Spleen (tissue), 11 donors: ENCODE measurements at regions not wholly inside any gene's neighbourhood (a gene's known extent, or its start where the extent isn't known, plus 50 kb on each side); places are given as distances from the start of the nearest gene placed in this dataset.

ENCODE experiments used
- DNase-seq: peaks from one replicate; pipeline ENCODE4 v3.0.0-alpha.2; 2020
- H3K27ac ChIP-seq, 8 donors: fragments of 200-600 bp; sonication (generic) in 7 of 8; 1 replicate in 4 of 8; 2 replicates in 4 of 8; pipeline versions ENCODE4 v1.5.0 to v1.8.0; 2016 to 2021; ENCODE audit warnings: inconsistent platforms in 4 of 8, mild to moderate bottlenecking in 4 of 8, moderate library complexity in 1 of 8
- H3K27me3 ChIP-seq, 7 donors: fragments of 200-600 bp; sonication (generic) in 6 of 7; replicated peaks in 1 of 7; 1 replicate in 4 of 7; 2 replicates in 3 of 7; pipeline versions ENCODE4 v1.5.0 to v1.8.0; 2016 to 2021; ENCODE audit warnings: inconsistent platforms in 3 of 7, mild to moderate bottlenecking in 1 of 7
- H3K36me3 ChIP-seq, 6 donors: fragments of 200-600 bp; sonication (generic) in 5 of 6; 1 replicate in 4 of 6; 2 replicates in 2 of 6; pipeline versions ENCODE4 v1.5.0 to v1.8.0; 2016 to 2021; ENCODE audit warnings: inconsistent platforms in 2 of 6
- H3K4me1 ChIP-seq, 6 donors: fragments of 200-600 bp; sonication (generic) in 5 of 6; 1 replicate in 3 of 6; 2 replicates in 3 of 6; pipeline versions ENCODE4 v1.5.0 to v1.8.0; 2016 to 2021; ENCODE audit warnings: inconsistent platforms in 3 of 6
- H3K4me3 ChIP-seq, 8 donors: fragments of 200-600 bp; sonication (generic) in 7 of 8; 1 replicate in 4 of 8; 2 replicates in 4 of 8; pipeline versions ENCODE4 v1.5.0 to v1.8.0; 2016 to 2021; ENCODE audit warnings: inconsistent platforms in 4 of 8, mild to moderate bottlenecking in 4 of 8, moderate library complexity in 2 of 8
- H3K9me3 ChIP-seq, 8 donors: fragments of 200-600 bp; sonication (generic) in 7 of 8; 1 replicate in 4 of 8; 2 replicates in 4 of 8; pipeline versions ENCODE4 v1.5.0 to v1.8.0; 2016 to 2021; ENCODE audit warnings: inconsistent platforms in 4 of 8
- CTCF ChIP-seq, 11 experiments: fragments of 200-600 bp in 7 of 11; fragments of 450-650 bp in 4 of 11; sonication (generic) in 4 of 11; IDR thresholded peaks in 8 of 11; conservative IDR thresholded peaks in 3 of 11; 1 replicate in 7 of 11; 2 replicates in 4 of 11; pipeline versions ENCODE4 v1.4.0 to v1.8.0; 2016 to 2021; ENCODE audit warnings: antibody characterized with exemption in 11 of 11, inconsistent platforms in 4 of 11, mild to moderate bottlenecking in 1 of 11
- POLR2A ChIP-seq, 3 donors: fragments of 450-650 bp; IDR thresholded peaks; one replicate each; pipeline ENCODE4 v1.5.1; 2017; ENCODE audit warnings: antibody characterized with exemption in 3 of 3, mild to moderate bottlenecking in 1 of 3
- POLR2AphosphoS5 ChIP-seq, 3 donors: sonication (generic); formaldehyde crosslinking; IDR thresholded peaks; one replicate each; pipeline ENCODE4 v1.5.1; 2017; ENCODE audit warnings: antibody characterized with exemption in 3 of 3
- WGBS, 5 donors: extraction: QIAGEN DNeasy Blood & Tissue Kit in 3 of 5; methylation state at CpG; one replicate each; pipeline versions ENCODE4 v1.1.5 to v1.1.7; 2013 to 2018; 5-methylcytosine and 5-hydroxymethylcytosine counted together
- intact Hi-C: fragments of 100-400 bp; cut with DNase I; formaldehyde crosslinking; loops from one replicate; pipeline ENCODE4 v1.15.0; 2023; ENCODE audit warnings: low total_unique reads
- donor health status: healthy with polysubstance abuse.
- donor health status: DM: no; HTN: no; CAD: no; lungs with moderate emphysema.
- donor health status: DM: no; HTN: no; CAD: no.
- donor health status: Bipolar disorder and iron deficiency.
- donor health status: healthy.
- donor health status: DM: no; HTN: no; CAD: no.
- donor health status: DM: yes; HTN: yes; CAD: no.

- Histone ChIP-seq H3K4me3 (no peak overlapping the region), H3K27ac (no peak overlapping the region), H3K4me1 (no peaks in the 10 kb centered on the region), H3K9me3 (peaks cover 0 to 3% (median 0%) of the 10 kb centered on the region in 8 donors), H3K27me3 (no peaks in the 10 kb centered on the region), H3K36me3 (no peaks in the 10 kb centered on the region)
- TF ChIP-seq POLR2AphosphoS5 (IDR thresholded peaks at IDR 0.05) (no peak), CTCF (IDR thresholded peaks at IDR 0.05 in 8 of 11, conservative IDR thresholded peaks at IDR 0.05 in 3 of 11) (no peak), POLR2A (IDR thresholded peaks at IDR 0.05) (no peak)
- 82 to 94% (median 87%) methylated on average over 1 of the region's 1 CpG for WGBS, 5 donors
- intact Hi-C loops: no loop called here
- no peak for DNase-seq
These were observed 294.6 kb downstream of the FLRT2 start for GRCh38 chr14:85824526-85824925.

DNA sequence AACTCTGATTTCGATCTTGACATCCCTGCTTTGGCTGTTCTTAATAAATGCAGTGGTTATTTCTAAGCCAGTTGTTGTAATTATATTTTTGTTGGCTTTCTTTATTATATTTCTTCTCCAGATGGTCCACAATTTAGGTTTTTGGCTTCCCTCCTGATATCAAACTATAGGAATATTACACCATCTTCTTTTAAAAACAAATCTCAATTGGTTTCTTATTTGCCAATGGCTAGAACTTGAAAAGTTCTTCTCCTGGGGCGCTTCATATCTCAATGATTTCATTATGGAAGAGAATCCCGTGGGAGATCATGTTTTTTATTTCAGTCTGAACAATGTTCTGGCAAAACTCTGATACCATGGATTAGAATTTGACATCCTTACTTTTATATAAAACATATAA, 292.3 kb downstream of the FLRT2 start:
- H3K9me3 ChIP-seq: no peaks in the 10 kb centered on the region

DNA sequence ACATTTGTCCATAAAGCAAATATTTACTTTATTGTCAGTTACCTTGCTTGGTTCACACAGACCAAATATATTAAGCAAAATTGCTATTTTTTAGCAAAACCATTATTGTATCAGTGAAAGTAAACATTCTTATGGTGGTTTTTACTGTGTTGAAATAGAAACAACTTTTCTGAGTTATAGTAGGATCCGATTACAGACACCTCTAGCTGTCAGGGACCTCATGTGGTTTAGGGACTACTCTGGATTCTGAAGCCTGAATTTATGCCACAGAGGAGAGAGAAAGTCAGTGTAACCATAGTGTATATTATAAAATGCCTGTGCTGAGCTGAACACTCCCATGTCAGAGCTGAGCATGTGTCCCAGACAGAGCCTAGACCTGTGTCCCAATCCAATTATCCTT, 287.5 kb downstream of the FLRT2 start:
- Histone ChIP-seq H3K4me1 (no peaks in the 10 kb centered on the region), H3K27me3 (no peaks in the 10 kb centered on the region), H3K4me3 (no peak overlapping the region), H3K9me3 (no peaks in the 10 kb centered on the region), H3K36me3 (no peaks in the 10 kb centered on the region), H3K27ac (no peak overlapping the region)
- TF ChIP-seq CTCF (IDR thresholded peaks at IDR 0.05 in 8 of 11, conservative IDR thresholded peaks at IDR 0.05 in 3 of 11): no peak
- no peak for TF ChIP-seq POLR2A (IDR thresholded peaks at IDR 0.05)
- no peak for TF ChIP-seq POLR2AphosphoS5 (IDR thresholded peaks at IDR 0.05)
- WGBS, 5 donors: 82 to 94% (median 90%) methylated on average over 1 of the region's 1 CpG
- intact Hi-C loops: no loop called here
- no peak for DNase-seq

More for the DNA sequence above, 292.3 kb downstream of the FLRT2 start:
- Histone ChIP-seq H3K27me3 (no peaks in the 10 kb centered on the region), H3K4me3 (no peak overlapping the region), H3K36me3 (no peaks in the 10 kb centered on the region), H3K27ac (no peak overlapping the region), H3K4me1 (no peaks in the 10 kb centered on the region)
- no peak for TF ChIP-seq CTCF (IDR thresholded peaks at IDR 0.05 in 8 of 11, conservative IDR thresholded peaks at IDR 0.05 in 3 of 11)
- TF ChIP-seq POLR2AphosphoS5 (IDR thresholded peaks at IDR 0.05): no peak
- no peak for TF ChIP-seq POLR2A (IDR thresholded peaks at IDR 0.05)
- 76 to 87% (median 84%) methylated on average over 3 of the region's 3 CpGs for whole genome bisulfite sequencing, 5 donors
- intact Hi-C loops: no loop called here
- no peak for DNase-seq

- H3K9me3 ChIP-seq: no peaks in the 10 kb centered on the region
- H3K4me3 ChIP-seq: no peak overlapping the region
- no peaks in the 10 kb centered on the region for H3K36me3 ChIP-seq
- no peak for DNase-seq
- no peaks in the 10 kb centered on the region for H3K4me1 ChIP-seq
- no peak overlapping the region for H3K27ac ChIP-seq
- H3K27me3 ChIP-seq: no peaks in the 10 kb centered on the region
- TF ChIP-seq CTCF (IDR thresholded peaks at IDR 0.05 in 8 of 11, conservative IDR thresholded peaks at IDR 0.05 in 3 of 11): no peak
- TF ChIP-seq POLR2A (IDR thresholded peaks at IDR 0.05): no peak
- no peak for TF ChIP-seq POLR2AphosphoS5 (IDR thresholded peaks at IDR 0.05)
- intact Hi-C loops: no loop called here
- 9 to 49% (median 18%) methylated on average over 2 of the region's 2 CpGs for WGBS, 5 donors
These were observed 283.1 kb downstream of the FLRT2 start for GRCh38 chr14:85813040-85813439.
